CD8-positive, alpha-beta memory T cell (primary cell): ENCODE measurements at regions not wholly inside any gene's neighbourhood (a gene's known extent, or its start where the extent isn't known, plus 50 kb on each side); places are given as distances from the start of the nearest gene placed in this dataset.

Experiments
- CTCF ChIA-PET: fragments of 350-600 bp; sonication (Branson Sonifier 250); formaldehyde crosslinking; loops from one replicate; lab custom pipeline; 2021; ENCODE audit warnings: antibody characterized with exemption; lab: Charles Lee
- POLR2A ChIA-PET: fragments of 350-600 bp; sonication (Branson Sonifier 250); formaldehyde crosslinking; loops from one replicate; lab custom pipeline; 2021; ENCODE audit warnings: antibody characterized with exemption; lab: Charles Lee
- DNase-seq, 5 donors: peaks; one replicate each; pipeline versions ENCODE4 v3.0.0 to v3.0.0-alpha.2; 2020 to 2022; ENCODE audit warnings: mixed read lengths in 1 of 5
- H3K27ac ChIP-seq: one replicate; pipeline ENCODE4 v1.7.0; 2013; ENCODE audit warnings: low read depth, mild to moderate bottlenecking, low read length, moderate library complexity
- H3K27me3 ChIP-seq: 2 replicates; pipeline ENCODE4 v1.7.0; 2013; ENCODE audit warnings: low read length, mild to moderate bottlenecking; ENCODE audit not compliant: insufficient read depth, poor library complexity, severe bottlenecking
- H3K36me3 ChIP-seq: 2 replicates; pipeline ENCODE4 v1.7.0; 2013; ENCODE audit warnings: mild to moderate bottlenecking, low read length, moderate library complexity; ENCODE audit not compliant: insufficient read depth
- H3K4me1 ChIP-seq: 2 replicates; pipeline ENCODE4 v1.7.0; 2013; ENCODE audit warnings: mild to moderate bottlenecking, low read length, moderate library complexity; ENCODE audit not compliant: insufficient read depth
- H3K4me3 ChIP-seq: 2 replicates; pipeline ENCODE4 v1.7.0; 2013; ENCODE audit warnings: mild to moderate bottlenecking, low read length
- H3K9me3 ChIP-seq: 2 replicates; pipeline ENCODE4 v1.7.0; 2013; ENCODE audit warnings: mild to moderate bottlenecking, low read length
- H3K27ac Mint-ChIP-seq, 8 donors: one replicate each; pipeline ENCODE4 v1.8.0; 2020 to 2021; ENCODE audit warnings: mixed read lengths in 8 of 8, mild to moderate bottlenecking in 6 of 8, inconsistent platforms in 3 of 8, moderate library complexity in 3 of 8
- H3K27me3 Mint-ChIP-seq, 2 donors: one replicate each; pipeline ENCODE4 v1.8.0; 2020 to 2021; ENCODE audit warnings: mixed read lengths in 2 of 2, mild to moderate bottlenecking in 1 of 2, moderate library complexity in 1 of 2
- H3K36me3 Mint-ChIP-seq, 3 donors: one replicate each; pipeline ENCODE4 v1.8.0; 2020 to 2021; ENCODE audit warnings: mixed read lengths in 3 of 3, inconsistent platforms in 1 of 3, mild to moderate bottlenecking in 1 of 3
- H3K4me1 Mint-ChIP-seq, 3 donors: one replicate each; pipeline ENCODE4 v1.8.0; 2020 to 2021; ENCODE audit warnings: mixed read lengths in 3 of 3, inconsistent platforms in 1 of 3, mild to moderate bottlenecking in 1 of 3
- H3K4me3 Mint-ChIP-seq, 7 donors: one replicate each; pipeline ENCODE4 v1.8.0; 2020 to 2021; ENCODE audit warnings: mixed read lengths in 7 of 7, mild to moderate bottlenecking in 6 of 7, moderate library complexity in 4 of 7, inconsistent platforms in 2 of 7
- H3K9me3 Mint-ChIP-seq, 5 donors: one replicate each; pipeline ENCODE4 v1.8.0; 2020 to 2022; ENCODE audit warnings: mixed read lengths in 5 of 5, mild to moderate bottlenecking in 3 of 5, moderate library complexity in 2 of 5, inconsistent platforms in 1 of 5

- Histone ChIP-seq H3K9me3 (no peaks in the 10 kb centered on the region), H3K4me1 (no peaks in the 10 kb centered on the region), H3K27ac (no peak overlapping the region), H3K4me3 (no peak overlapping the region), H3K27me3 (no peaks in the 10 kb centered on the region), H3K36me3 (no peaks in the 10 kb centered on the region)
- H3K4me3 Mint-ChIP-seq = no peak overlapping the region
- no peaks in the 10 kb centered on the region for H3K27me3 Mint-ChIP-seq
- H3K27ac Mint-ChIP-seq = no peak overlapping the region
- H3K36me3 Mint-ChIP-seq = no peaks in the 10 kb centered on the region
- POLR2A ChIA-PET = no interaction called here
- H3K4me1 Mint-ChIP-seq = no peaks in the 10 kb centered on the region
- no peak for DNase-seq
- H3K9me3 Mint-ChIP-seq = peaks cover 0 to 10% (median 3%) of the 10 kb centered on the region in 5 donors
- CTCF ChIA-PET = no interaction called here
These were observed 1899.9 kb downstream of the NCAM2 start for GRCh38 chr21:22898051-22898665.

GRCh38 chr21:22900490-22900889, 1902.3 kb downstream of the NCAM2 start:
- Mint-ChIP-seq H3K9me3 (peaks cover 0 to 10% (median 3%) of the 10 kb centered on the region in 5 donors), H3K27me3 (no peaks in the 10 kb centered on the region), H3K36me3 (no peaks in the 10 kb centered on the region), H3K4me1 (no peaks in the 10 kb centered on the region), H3K27ac (no peak overlapping the region), H3K4me3 (no peak overlapping the region)
- ChIA-PET CTCF (no interaction called here), POLR2A (no interaction called here)
- Histone ChIP-seq H3K4me1 (no peaks in the 10 kb centered on the region), H3K9me3 (no peaks in the 10 kb centered on the region), H3K36me3 (no peaks in the 10 kb centered on the region), H3K4me3 (no peak overlapping the region), H3K27me3 (no peaks in the 10 kb centered on the region), H3K27ac (no peak overlapping the region)
- no peak for DNase-seq

DNA sequence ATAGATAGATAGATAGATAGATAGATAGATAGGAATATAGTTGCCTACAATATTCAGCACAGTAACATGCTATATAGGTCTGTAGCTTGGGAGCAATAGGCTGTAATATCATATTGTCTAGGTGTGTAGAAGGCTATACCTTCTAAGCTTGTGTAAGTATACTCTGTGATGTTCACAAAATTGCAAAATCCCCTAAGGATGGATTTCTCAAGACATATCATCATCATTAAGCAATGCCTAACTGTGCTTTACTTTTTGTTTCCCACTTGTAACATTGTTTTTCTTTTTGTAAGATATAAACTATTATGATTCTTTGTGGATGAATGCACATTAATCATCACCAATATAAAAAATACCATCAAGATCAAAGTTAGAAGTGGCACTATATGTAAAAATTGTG, 1905.6 kb downstream of the NCAM2 start:
- CTCF ChIA-PET = no interaction called here

GRCh38 chr21:22904385-22904784, 1906.2 kb downstream of the NCAM2 start:
- Histone ChIP-seq H3K27ac (no peak overlapping the region), H3K27me3 (no peaks in the 10 kb centered on the region), H3K36me3 (no peaks in the 10 kb centered on the region), H3K4me3 (no peak overlapping the region), H3K4me1 (no peaks in the 10 kb centered on the region), H3K9me3 (no peaks in the 10 kb centered on the region)
- no peak overlapping the region for H3K4me3 Mint-ChIP-seq
- no peaks in the 10 kb centered on the region for H3K4me1 Mint-ChIP-seq
- no peaks in the 10 kb centered on the region for H3K27me3 Mint-ChIP-seq
- ChIA-PET POLR2A (no interaction called here), CTCF (no interaction called here)
- no peaks in the 10 kb centered on the region for H3K36me3 Mint-ChIP-seq
- H3K27ac Mint-ChIP-seq = no peak overlapping the region
- DNase-seq = no peak
- H3K9me3 Mint-ChIP-seq = peaks cover 0 to 11% (median 2%) of the 10 kb centered on the region in 5 donors

More for the DNA sequence above, 1905.6 kb downstream of the NCAM2 start:
- POLR2A ChIA-PET = no interaction called here
- Mint-ChIP-seq H3K4me1 (no peaks in the 10 kb centered on the region), H3K4me3 (no peak overlapping the region), H3K27ac (no peak overlapping the region), H3K27me3 (no peaks in the 10 kb centered on the region), H3K9me3 (peaks cover 0 to 17% (median 2%) of the 10 kb centered on the region in 5 donors), H3K36me3 (no peaks in the 10 kb centered on the region)
- Histone ChIP-seq H3K36me3 (no peaks in the 10 kb centered on the region), H3K9me3 (no peaks in the 10 kb centered on the region), H3K27me3 (no peaks in the 10 kb centered on the region), H3K4me3 (no peak overlapping the region), H3K27ac (no peak overlapping the region), H3K4me1 (no peaks in the 10 kb centered on the region)
- DNase-seq = no peak

- no peaks in the 10 kb centered on the region for H3K27me3 Mint-ChIP-seq
- CTCF ChIA-PET = no interaction called here
These were observed 1926.8 kb downstream of the NCAM2 start for GRCh38 chr21:22925032-22925431.

DNA sequence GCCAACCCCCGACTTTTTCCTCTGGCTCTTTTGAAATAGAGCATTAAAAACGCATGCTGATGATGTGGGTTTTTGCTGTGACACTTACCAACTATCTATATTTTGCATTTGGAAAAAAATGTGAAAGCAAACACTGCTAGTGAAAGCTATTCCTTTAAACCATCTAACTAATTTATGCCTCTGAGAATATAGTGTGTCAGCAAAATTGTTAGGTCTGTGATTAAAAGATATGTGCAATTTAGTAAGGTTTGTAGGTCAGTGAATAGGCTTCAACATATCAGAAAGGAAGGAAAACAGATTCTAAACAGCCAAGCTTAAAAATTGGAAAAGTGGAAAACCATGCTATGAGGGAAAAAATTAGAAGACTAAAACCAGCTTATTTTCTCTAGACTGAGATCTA, 1929.3 kb downstream of the NCAM2 start:
- Mint-ChIP-seq H3K4me1 (no peaks in the 10 kb centered on the region), H3K27me3 (no peaks in the 10 kb centered on the region), H3K27ac (no peak overlapping the region), H3K9me3 (peaks cover 2 to 30% (median 4%) of the 10 kb centered on the region in 5 donors), H3K4me3 (no peak overlapping the region), H3K36me3 (no peaks in the 10 kb centered on the region)
- ChIA-PET CTCF (no interaction called here), POLR2A (no interaction called here)
- Histone ChIP-seq H3K4me3 (no peak overlapping the region), H3K27ac (no peak overlapping the region), H3K4me1 (no peaks in the 10 kb centered on the region), H3K9me3 (no peaks in the 10 kb centered on the region), H3K27me3 (no peaks in the 10 kb centered on the region), H3K36me3 (no peaks in the 10 kb centered on the region)
- no peak for DNase-seq

More at GRCh38 chr21:22925032-22925431, 1926.8 kb downstream of the NCAM2 start:
- H3K9me3 ChIP-seq = no peaks in the 10 kb centered on the region
- H3K36me3 Mint-ChIP-seq = no peaks in the 10 kb centered on the region
- H3K27ac Mint-ChIP-seq = no peak overlapping the region
- POLR2A ChIA-PET = no interaction called here
- H3K9me3 Mint-ChIP-seq = peaks cover 4 to 25% (median 9%) of the 10 kb centered on the region in 5 donors
- H3K27ac ChIP-seq = no peak overlapping the region
- no peak overlapping the region for H3K4me3 ChIP-seq
- DNase-seq = no peak
- no peaks in the 10 kb centered on the region for H3K4me1 Mint-ChIP-seq
- H3K36me3 ChIP-seq = no peaks in the 10 kb centered on the region
- H3K27me3 ChIP-seq = no peaks in the 10 kb centered on the region
- H3K4me3 Mint-ChIP-seq = no peak overlapping the region
- no peaks in the 10 kb centered on the region for H3K4me1 ChIP-seq

DNA sequence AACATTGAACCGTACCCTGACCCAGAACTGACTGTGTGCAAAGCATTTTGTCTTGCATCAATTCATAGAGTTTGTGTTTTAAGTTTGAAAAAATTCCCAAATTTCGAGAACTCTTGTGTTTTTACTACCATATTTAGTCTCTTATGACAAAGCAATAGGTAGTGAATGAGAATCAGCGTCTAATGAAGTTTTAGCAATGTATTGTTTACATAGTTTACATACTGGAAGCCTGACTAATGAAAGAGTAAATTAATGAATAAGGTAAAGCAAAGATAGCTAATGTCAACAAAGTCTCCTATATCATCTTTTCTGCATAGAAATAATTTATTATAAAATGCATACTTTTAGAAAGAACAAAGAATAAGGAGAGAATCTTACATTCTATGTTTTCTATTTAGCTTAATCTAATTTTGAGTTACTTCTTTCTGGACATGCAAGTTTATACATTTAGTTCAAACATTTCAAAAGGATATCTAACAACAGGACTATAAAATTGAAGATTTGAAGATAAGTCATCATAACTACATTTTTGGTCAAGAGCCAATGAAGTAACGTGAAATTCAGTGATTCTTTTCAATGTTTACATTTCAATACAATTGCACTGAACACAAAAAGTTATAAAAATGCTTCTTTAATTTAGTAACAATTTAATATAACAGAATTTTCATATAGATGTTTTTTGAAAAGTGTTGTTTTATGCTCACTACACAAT, 1943.7 kb downstream of the NCAM2 start:
- POLR2A ChIA-PET = no interaction called here
- no peak for DNase-seq

GRCh38 chr21:22955559-22955958, 1957.3 kb downstream of the NCAM2 start:
- no peaks in the 10 kb centered on the region for H3K36me3 ChIP-seq

More for the DNA sequence above, 1943.7 kb downstream of the NCAM2 start:
- Histone ChIP-seq H3K27ac (no peak overlapping the region), H3K9me3 (no peaks in the 10 kb centered on the region), H3K4me3 (no peak overlapping the region), H3K4me1 (no peaks in the 10 kb centered on the region), H3K27me3 (no peaks in the 10 kb centered on the region), H3K36me3 (no peaks in the 10 kb centered on the region)
- CTCF ChIA-PET = no interaction called here
- Mint-ChIP-seq H3K27ac (no peak overlapping the region), H3K36me3 (no peaks in the 10 kb centered on the region), H3K4me3 (no peak overlapping the region), H3K27me3 (peaks cover 0 to 2% of the 10 kb centered on the region in 2 donors), H3K9me3 (peaks cover 0 to 24% (median 4%) of the 10 kb centered on the region in 5 donors), H3K4me1 (no peaks in the 10 kb centered on the region)

More at GRCh38 chr21:22955559-22955958, 1957.3 kb downstream of the NCAM2 start:
- no peaks in the 10 kb centered on the region for H3K27me3 ChIP-seq
- no peaks in the 10 kb centered on the region for H3K36me3 Mint-ChIP-seq
- POLR2A ChIA-PET = no interaction called here
- H3K9me3 Mint-ChIP-seq = peaks cover 2 to 24% (median 4%) of the 10 kb centered on the region in 5 donors
- no peak overlapping the region for H3K4me3 Mint-ChIP-seq
- no peaks in the 10 kb centered on the region for H3K9me3 ChIP-seq
- no peak overlapping the region for H3K27ac ChIP-seq
- no peak overlapping the region for H3K27ac Mint-ChIP-seq
- H3K27me3 Mint-ChIP-seq = no peaks in the 10 kb centered on the region
- no peaks in the 10 kb centered on the region for H3K4me1 ChIP-seq
- no peak overlapping the region for H3K4me3 ChIP-seq
- H3K4me1 Mint-ChIP-seq = no peaks in the 10 kb centered on the region
- no peak for DNase-seq
- CTCF ChIA-PET = no interaction called here
